Left cardiac atrium (tissue), 4 donors: ENCODE measurements at regions not wholly inside any gene's neighbourhood (a gene's known extent, or its start where the extent isn't known, plus 50 kb on each side); places are given as distances from the start of the nearest gene placed in this dataset.
"Not testable (repeated sequence)": the region's sequence is repeated elsewhere in the genome, so short reads cannot be mapped to it uniquely, and the experiment has no call there.

Experiments
- ATAC-seq, 2 donors: fragments of 200-7000 bp; cut with Tn5 transposase; one replicate each; pipeline ENCODE4 v1.9.1; 2020; ENCODE audit warnings: mild to moderate bottlenecking in 2 of 2, moderate library complexity in 2 of 2
- DNase-seq: peaks from one replicate; pipeline ENCODE4 v3.0.0-alpha.2; 2020
- intact Hi-C, 2 donors: fragments of 100-400 bp; cut with DNase I; formaldehyde crosslinking; loops; one replicate each; pipeline versions ENCODE4 v1.14.1 to v1.15.1; 2022 to 2023
- donor health status: DM: no; HTN: yes; CAD: no.
- donor health status: DM: no; HTN: yes; CAD: no; lungs with severe emphysema.
- donor health status: DM: yes; HTN: yes; CAD: no.
- donor health status: Dilated cardiomyopathy.

GRCh38 chr1:229173491-229174476, 97.1 kb upstream of the RAB4A start:
- intact Hi-C loops, DNase-seq, ATAC-seq: not testable (repeated sequence)

- intact Hi-C loops, DNase-seq, ATAC-seq: not testable (repeated sequence)
These were observed 95.6 kb upstream of the RAB4A start for GRCh38 chr1:229175297-229175696.

- intact Hi-C loops, ATAC-seq, DNase-seq: not testable (repeated sequence)
These were observed 94.5 kb upstream of the RAB4A start for GRCh38 chr1:229176457-229176856.

GRCh38 chr1:229180161-229180560, 90.8 kb upstream of the RAB4A start:
- no peak for DNase-seq
- no peak for ATAC-seq
- intact Hi-C loops, result no loop called here

GRCh38 chr1:229181419-229181818, 89.5 kb upstream of the RAB4A start:
- DNase-seq, result no peak
- intact Hi-C loops, result no loop called here
- ATAC-seq, result no peak

GRCh38 chr1:229183588-229183987, 87.3 kb upstream of the RAB4A start:
- ATAC-seq, result no peak
- intact Hi-C loops, result no loop called here
- DNase-seq, result no peak

- DNase-seq (no peak), ATAC-seq (no peak)
- intact Hi-C loops, result no loop called here
These were observed 86.8 kb upstream of the RAB4A start for GRCh38 chr1:229184066-229184465.

- intact Hi-C loops, result no loop called here
- DNase-seq (no peak), ATAC-seq (peak in 1 of 2 donors; percentile 71)
These were observed 84.9 kb upstream of the RAB4A start for GRCh38 chr1:229185963-229186362.

- DNase-seq, result no peak
- intact Hi-C loops, result no loop called here
- no peak for ATAC-seq
These were observed 84.4 kb upstream of the RAB4A start for GRCh38 chr1:229186373-229187056.

- intact Hi-C loops, result no loop called here
- no peak for ATAC-seq
- DNase-seq, result no peak
These were observed 80.8 kb upstream of the RAB4A start for GRCh38 chr1:229190057-229190575.

- DNase-seq (no peak), ATAC-seq (no peak)
- intact Hi-C loops, result no loop called here
These were observed 79.7 kb upstream of the RAB4A start for GRCh38 chr1:229191066-229191674.

GRCh38 chr1:229192031-229192430, 78.9 kb upstream of the RAB4A start:
- DNase-seq (no peak), ATAC-seq (peak in 1 of 2 donors; percentile 67)
- intact Hi-C loops, result no loop called here

GRCh38 chr1:229192853-229193252, 78.1 kb upstream of the RAB4A start:
- intact Hi-C loops, result no loop called here
- ATAC-seq (no peak), DNase-seq (no peak)

- no peak for ATAC-seq
- intact Hi-C loops, result no loop called here
- no peak for DNase-seq
These were observed 76.8 kb upstream of the RAB4A start for GRCh38 chr1:229194096-229194495.

GRCh38 chr1:229195246-229195645, 75.7 kb upstream of the RAB4A start:
- intact Hi-C loops, result no loop called here
- ATAC-seq, result no peak

GRCh38 chr1:229196404-229197264, 74.3 kb upstream of the RAB4A start:
- no peak for DNase-seq
- ATAC-seq, result no peak
- intact Hi-C loops, result no loop called here

More at GRCh38 chr1:229195246-229195645, 75.7 kb upstream of the RAB4A start:
- DNase-seq, result no peak

GRCh38 chr1:229197265-229197585, 73.7 kb upstream of the RAB4A start:
- intact Hi-C loops, result no loop called here
- no peak for ATAC-seq
- no peak for DNase-seq

GRCh38 chr1:229199261-229200243, 71.4 kb upstream of the RAB4A start:
- intact Hi-C loops, result no loop called here
- ATAC-seq, result peak; percentile 48 to 54
- no peak for DNase-seq
